GM12864 (cell line): ENCODE measurements at regions not wholly inside any gene's neighbourhood (a gene's known extent, or its start where the extent isn't known, plus 50 kb on each side); places are given as distances from the start of the nearest gene placed in this dataset.
"Not testable (repeated sequence)": the region's sequence is repeated elsewhere in the genome, so short reads cannot be mapped to it uniquely, and the experiment has no call there.

ENCODE experiments used
- DNase-seq: peaks from one replicate; pipeline ENCODE4 v3.0.0-alpha.2; 2011; ENCODE audit warnings: low read depth
- H3K4me3 ChIP-seq: 2 replicates; pipeline ENCODE4 v1.5.1; 2011; ENCODE audit warnings: mild to moderate bottlenecking, low read depth, low read length, control low read depth
- TF ChIP-seq, protein P1 (sequence below): IDR thresholded peaks from 2 replicates; pipeline ENCODE4 v1.5.1; 2011; ENCODE audit warnings: low read depth, mild to moderate bottlenecking, moderate library complexity, low read length, control low read depth, inconsistent platforms; ENCODE audit errors: missing control alignments

DNA sequence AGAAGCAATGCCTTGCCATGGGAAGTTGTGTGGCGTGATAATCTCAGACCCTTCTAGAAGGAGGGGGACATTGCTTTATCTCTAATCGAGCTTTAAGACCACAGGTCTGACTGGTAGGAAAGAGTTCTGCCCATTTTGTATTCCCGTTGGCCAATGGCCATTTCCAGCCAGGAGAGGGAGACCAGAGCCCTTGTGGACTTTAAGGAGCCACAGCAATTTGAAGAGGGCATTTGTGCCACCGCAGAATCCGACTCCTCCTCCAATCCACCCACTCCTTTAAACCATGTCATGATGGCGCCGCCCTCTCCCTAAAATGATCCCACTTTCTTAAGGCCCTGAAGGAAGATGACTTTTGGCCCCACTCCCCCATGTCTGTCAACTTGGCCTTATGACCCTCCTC is 560.5 kb upstream of the ADAMTS16 start:
- DNase-seq = no peak
- no peak overlapping the region for H3K4me3 ChIP-seq
- TF ChIP-seq, protein P1, sequence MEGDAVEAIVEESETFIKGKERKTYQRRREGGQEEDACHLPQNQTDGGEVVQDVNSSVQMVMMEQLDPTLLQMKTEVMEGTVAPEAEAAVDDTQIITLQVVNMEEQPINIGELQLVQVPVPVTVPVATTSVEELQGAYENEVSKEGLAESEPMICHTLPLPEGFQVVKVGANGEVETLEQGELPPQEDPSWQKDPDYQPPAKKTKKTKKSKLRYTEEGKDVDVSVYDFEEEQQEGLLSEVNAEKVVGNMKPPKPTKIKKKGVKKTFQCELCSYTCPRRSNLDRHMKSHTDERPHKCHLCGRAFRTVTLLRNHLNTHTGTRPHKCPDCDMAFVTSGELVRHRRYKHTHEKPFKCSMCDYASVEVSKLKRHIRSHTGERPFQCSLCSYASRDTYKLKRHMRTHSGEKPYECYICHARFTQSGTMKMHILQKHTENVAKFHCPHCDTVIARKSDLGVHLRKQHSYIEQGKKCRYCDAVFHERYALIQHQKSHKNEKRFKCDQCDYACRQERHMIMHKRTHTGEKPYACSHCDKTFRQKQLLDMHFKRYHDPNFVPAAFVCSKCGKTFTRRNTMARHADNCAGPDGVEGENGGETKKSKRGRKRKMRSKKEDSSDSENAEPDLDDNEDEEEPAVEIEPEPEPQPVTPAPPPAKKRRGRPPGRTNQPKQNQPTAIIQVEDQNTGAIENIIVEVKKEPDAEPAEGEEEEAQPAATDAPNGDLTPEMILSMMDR = no peak

DNA sequence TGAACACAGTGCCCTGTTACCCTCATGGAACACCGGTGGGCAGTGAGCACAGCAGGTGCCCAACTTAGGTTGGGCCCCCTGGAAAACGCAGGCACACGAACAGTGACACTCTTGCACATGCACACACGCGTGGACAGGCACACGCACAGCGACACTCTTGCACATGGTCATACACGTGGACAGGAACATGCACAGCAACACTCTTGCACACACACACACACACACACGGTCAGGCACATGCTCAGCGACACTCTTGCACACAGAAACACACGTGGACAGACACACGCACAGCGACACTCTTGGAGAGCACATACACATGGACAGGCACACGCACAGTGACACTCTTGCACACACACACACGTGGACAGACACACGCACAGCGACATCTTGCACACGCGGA is 559.4 kb upstream of the ADAMTS16 start:
- TF ChIP-seq, protein P1 = no peak
- DNase-seq = no peak

DNA sequence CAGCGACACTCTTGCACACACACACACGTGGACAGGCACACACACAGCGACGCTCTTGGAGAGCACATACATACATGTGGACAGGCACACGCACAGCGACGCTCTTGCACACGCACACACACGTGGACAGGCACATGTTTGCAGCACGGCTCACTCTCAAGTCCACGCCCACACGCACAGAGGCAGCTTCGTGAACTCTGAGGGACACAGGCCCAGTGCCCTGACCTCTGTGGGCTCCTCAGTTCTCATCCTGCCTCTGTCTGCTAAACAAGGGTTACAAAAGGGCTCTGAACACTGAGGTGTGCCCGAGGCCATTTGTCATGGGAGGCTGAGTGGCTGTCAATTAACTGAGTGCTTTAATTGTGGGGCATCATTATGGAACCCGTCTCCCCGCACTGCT is 558.8 kb upstream of the ADAMTS16 start:
- TF ChIP-seq, protein P1 = no peak
- no peak for DNase-seq

More for the DNA sequence above, 559.4 kb upstream of the ADAMTS16 start:
- H3K4me3 ChIP-seq = no peak overlapping the region

DNA sequence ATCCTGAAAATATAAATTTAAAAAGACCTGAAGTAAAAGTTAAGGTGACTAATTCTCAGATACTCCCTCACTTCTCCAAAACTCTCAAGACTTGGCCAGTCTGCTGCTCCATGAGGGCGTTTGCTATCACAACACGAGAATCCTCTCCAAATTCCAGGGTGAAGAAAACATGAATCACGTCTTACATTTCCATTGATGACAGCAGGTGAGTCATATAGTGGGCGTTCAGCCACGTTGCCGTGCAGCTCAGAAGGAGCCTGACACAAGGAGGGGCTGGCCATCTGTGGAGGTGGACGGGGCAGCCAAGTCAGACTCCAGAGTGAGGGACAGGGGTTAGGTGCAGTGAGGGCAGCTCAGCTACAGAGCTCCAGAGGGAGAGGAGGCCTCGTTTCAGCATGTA is 555.1 kb upstream of the ADAMTS16 start:
- DNase-seq = no peak
- no peak overlapping the region for H3K4me3 ChIP-seq
- TF ChIP-seq, protein P1 = no peak

More for the DNA sequence above, 558.8 kb upstream of the ADAMTS16 start:
- no peak overlapping the region for H3K4me3 ChIP-seq

DNA sequence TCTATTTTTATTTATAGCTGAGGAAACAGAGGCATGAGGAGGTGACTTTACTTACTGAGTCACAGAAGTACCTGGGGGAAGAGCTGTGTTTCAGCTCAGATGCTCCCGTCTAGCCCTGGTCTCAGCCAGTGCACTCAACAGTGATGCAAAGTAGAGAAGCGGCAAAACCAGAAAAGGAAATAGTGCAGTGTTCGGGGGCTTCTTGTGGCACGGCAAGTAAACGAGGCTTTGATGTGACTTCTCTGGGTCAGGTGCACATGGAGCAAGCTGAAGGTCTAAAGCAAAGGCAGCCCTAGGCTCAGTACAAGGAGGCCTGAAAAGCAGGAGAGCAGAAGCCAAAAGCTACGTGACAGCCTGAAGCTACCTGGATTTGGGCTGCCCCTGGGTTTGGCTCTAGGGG is 526.7 kb upstream of the ADAMTS16 start:
- no peak for DNase-seq
- no peak overlapping the region for H3K4me3 ChIP-seq
- TF ChIP-seq, protein P1 = no peak

DNA sequence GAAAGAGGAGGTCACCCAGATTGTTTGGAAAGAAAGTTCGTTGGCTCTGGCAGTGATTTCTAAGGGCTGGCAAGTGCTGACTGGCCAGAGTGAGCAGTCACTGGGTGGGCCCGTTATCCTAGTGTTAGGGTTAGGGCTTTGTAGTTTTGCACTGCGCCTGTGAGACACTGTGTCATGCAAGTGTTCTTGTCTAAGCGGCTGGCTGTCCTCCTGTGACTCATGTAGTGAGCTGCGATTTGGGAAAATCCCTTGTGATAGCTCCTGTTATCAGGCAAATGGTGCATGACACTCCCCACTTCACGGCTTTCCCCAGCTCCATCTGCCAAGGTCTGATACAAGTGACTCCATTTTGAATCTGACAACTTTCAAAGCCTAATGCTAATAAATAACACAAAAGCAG is 526.0 kb upstream of the ADAMTS16 start:
- DNase-seq = no peak
- H3K4me3 ChIP-seq = no peak overlapping the region
- TF ChIP-seq, protein P1 = no peak

DNA sequence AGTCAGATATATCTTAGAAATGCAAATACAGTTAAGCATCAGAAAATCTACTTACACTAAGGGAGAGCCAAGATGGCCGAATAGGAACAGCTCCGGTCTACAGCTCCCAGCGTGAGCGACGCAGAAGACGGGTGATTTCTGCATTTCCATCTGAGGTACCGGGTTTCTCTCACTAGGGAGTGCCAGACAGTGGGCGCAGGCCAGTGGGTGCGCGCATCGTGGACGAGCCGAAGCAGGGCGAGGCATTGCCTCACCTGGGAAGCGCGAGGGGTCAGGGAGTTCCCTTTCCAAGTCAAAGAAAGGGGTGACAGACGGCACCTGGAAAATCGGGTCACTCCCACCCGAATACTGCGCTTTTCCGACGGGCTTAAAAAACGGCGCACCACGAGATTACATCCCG is 524.8 kb upstream of the ADAMTS16 start:
- not testable (repeated sequence) for H3K4me3 ChIP-seq, DNase-seq
